Bone marrow (tissue), 2 donors: ENCODE measurements at regions not wholly inside any gene's neighbourhood (a gene's known extent, or its start where the extent isn't known, plus 50 kb on each side); places are given as distances from the start of the nearest gene placed in this dataset.
"Not testable (repeated sequence)": the region's sequence is repeated elsewhere in the genome, so short reads cannot be mapped to it uniquely, and the experiment has no call there.

Source experiments
- DNase-seq, 2 donors: peaks; one replicate each; lab custom pipeline; 2025; lab: John Stamatoyannopoulos, UW

GRCh38 chr5:8811581-8811980, 734.3 kb downstream of the SEMA5A start:
- DNase-seq, result no peak

GRCh38 chr5:8813180-8813579, 732.7 kb downstream of the SEMA5A start:
- DNase-seq, result no peak

GRCh38 chr5:8814105-8814504, 731.8 kb downstream of the SEMA5A start:
- no peak for DNase-seq

- no peak for DNase-seq
These were observed 721.5 kb downstream of the SEMA5A start for GRCh38 chr5:8824371-8824770.

GRCh38 chr5:8825139-8825757, 720.6 kb downstream of the SEMA5A start:
- DNase-seq, result no peak

- no peak for DNase-seq
These were observed 719.4 kb downstream of the SEMA5A start for GRCh38 chr5:8826508-8826907.

- DNase-seq, result no peak
These were observed 718.2 kb downstream of the SEMA5A start for GRCh38 chr5:8827696-8828095.

GRCh38 chr5:8828596-8829322, 717.1 kb downstream of the SEMA5A start:
- no peak for DNase-seq

- DNase-seq, result no peak
These were observed 716.4 kb downstream of the SEMA5A start for GRCh38 chr5:8829323-8830029.

- no peak for DNase-seq
These were observed 714.6 kb downstream of the SEMA5A start for GRCh38 chr5:8831251-8831650.

GRCh38 chr5:8831854-8832253, 714.0 kb downstream of the SEMA5A start:
- no peak for DNase-seq

GRCh38 chr5:8839361-8840055, 706.4 kb downstream of the SEMA5A start:
- no peak for DNase-seq

- no peak for DNase-seq
These were observed 705.6 kb downstream of the SEMA5A start for GRCh38 chr5:8840237-8840636.

GRCh38 chr5:8840746-8841145, 705.1 kb downstream of the SEMA5A start:
- DNase-seq, result not testable (repeated sequence)

GRCh38 chr5:8842971-8843551, 702.8 kb downstream of the SEMA5A start:
- no peak for DNase-seq

- DNase-seq, result no peak
These were observed 702.1 kb downstream of the SEMA5A start for GRCh38 chr5:8843771-8844170.

- no peak for DNase-seq
These were observed 701.7 kb downstream of the SEMA5A start for GRCh38 chr5:8844206-8844605.

- DNase-seq, result no peak
These were observed 701.0 kb downstream of the SEMA5A start for GRCh38 chr5:8844847-8845246.

GRCh38 chr5:8845296-8845695, 700.6 kb downstream of the SEMA5A start:
- no peak for DNase-seq

- DNase-seq, result no peak
These were observed 697.5 kb downstream of the SEMA5A start for GRCh38 chr5:8848366-8848765.

- DNase-seq, result no peak
These were observed 696.8 kb downstream of the SEMA5A start for GRCh38 chr5:8848997-8849594.

GRCh38 chr5:8851101-8851500, 694.8 kb downstream of the SEMA5A start:
- DNase-seq, result no peak
